HL-60/S4 treated with retinoic acid at 250 ng/mL for 4 days and 3 days (cell line): ENCODE measurements at regions not wholly inside any gene's neighbourhood (a gene's known extent, or its start where the extent isn't known, plus 50 kb on each side); places are given as distances from the start of the nearest gene placed in this dataset.

Experiments used
- in situ Hi-C: fragments of 300-500 bp; cut with MboI; formaldehyde crosslinking; loops from 2 replicates; pipeline ENCODE4 v1.7.0; 2022; ENCODE audit warnings: low sequenced_read_pairs

GRCh38 chr6:145112711-145113148 lies 622.6 kb downstream of the EPM2A start:
- in situ Hi-C loops = no loop called here

GRCh38 chr6:145115638-145116037 lies 619.7 kb downstream of the EPM2A start:
- in situ Hi-C loops = no loop called here

- in situ Hi-C loops = no loop called here
These were observed 618.6 kb downstream of the EPM2A start for GRCh38 chr6:145116591-145117178.

GRCh38 chr6:145118224-145118623 lies 617.1 kb downstream of the EPM2A start:
- in situ Hi-C loops = no loop called here

GRCh38 chr6:145119081-145119480 lies 616.2 kb downstream of the EPM2A start:
- in situ Hi-C loops = no loop called here

GRCh38 chr6:145132709-145133108 lies 602.6 kb downstream of the EPM2A start:
- in situ Hi-C loops = no loop called here

- in situ Hi-C loops = no loop called here
These were observed 599.6 kb downstream of the EPM2A start for GRCh38 chr6:145135702-145136101.

- in situ Hi-C loops = no loop called here
These were observed 597.9 kb downstream of the EPM2A start for GRCh38 chr6:145137425-145137824.

GRCh38 chr6:145138469-145139139 lies 596.7 kb downstream of the EPM2A start:
- in situ Hi-C loops = no loop called here

GRCh38 chr6:145139140-145139850 lies 596.0 kb downstream of the EPM2A start:
- in situ Hi-C loops = no loop called here

GRCh38 chr6:145139895-145140294 lies 595.4 kb downstream of the EPM2A start:
- in situ Hi-C loops = no loop called here

GRCh38 chr6:145141572-145141971 lies 593.7 kb downstream of the EPM2A start:
- in situ Hi-C loops = no loop called here

- in situ Hi-C loops = no loop called here
These were observed 592.4 kb downstream of the EPM2A start for GRCh38 chr6:145142958-145143357.

GRCh38 chr6:145143379-145143778 lies 591.9 kb downstream of the EPM2A start:
- in situ Hi-C loops = no loop called here

- in situ Hi-C loops = no loop called here
These were observed 587.8 kb downstream of the EPM2A start for GRCh38 chr6:145147559-145147958.

- in situ Hi-C loops = no loop called here
These were observed 587.2 kb downstream of the EPM2A start for GRCh38 chr6:145147981-145148749.

- in situ Hi-C loops = no loop called here
These were observed 586.5 kb downstream of the EPM2A start for GRCh38 chr6:145148776-145149175.

GRCh38 chr6:145151624-145152023 lies 583.7 kb downstream of the EPM2A start:
- in situ Hi-C loops = no loop called here

GRCh38 chr6:145153495-145153894 lies 581.8 kb downstream of the EPM2A start:
- in situ Hi-C loops = no loop called here

- in situ Hi-C loops = no loop called here
These were observed 579.9 kb downstream of the EPM2A start for GRCh38 chr6:145155411-145155810.
